ENCODE measurements at regions not wholly inside any gene's neighbourhood (a gene's known extent, or its start where the extent isn't known, plus 50 kb on each side); places are given as distances from the start of the nearest gene placed in this dataset.

DNA sequence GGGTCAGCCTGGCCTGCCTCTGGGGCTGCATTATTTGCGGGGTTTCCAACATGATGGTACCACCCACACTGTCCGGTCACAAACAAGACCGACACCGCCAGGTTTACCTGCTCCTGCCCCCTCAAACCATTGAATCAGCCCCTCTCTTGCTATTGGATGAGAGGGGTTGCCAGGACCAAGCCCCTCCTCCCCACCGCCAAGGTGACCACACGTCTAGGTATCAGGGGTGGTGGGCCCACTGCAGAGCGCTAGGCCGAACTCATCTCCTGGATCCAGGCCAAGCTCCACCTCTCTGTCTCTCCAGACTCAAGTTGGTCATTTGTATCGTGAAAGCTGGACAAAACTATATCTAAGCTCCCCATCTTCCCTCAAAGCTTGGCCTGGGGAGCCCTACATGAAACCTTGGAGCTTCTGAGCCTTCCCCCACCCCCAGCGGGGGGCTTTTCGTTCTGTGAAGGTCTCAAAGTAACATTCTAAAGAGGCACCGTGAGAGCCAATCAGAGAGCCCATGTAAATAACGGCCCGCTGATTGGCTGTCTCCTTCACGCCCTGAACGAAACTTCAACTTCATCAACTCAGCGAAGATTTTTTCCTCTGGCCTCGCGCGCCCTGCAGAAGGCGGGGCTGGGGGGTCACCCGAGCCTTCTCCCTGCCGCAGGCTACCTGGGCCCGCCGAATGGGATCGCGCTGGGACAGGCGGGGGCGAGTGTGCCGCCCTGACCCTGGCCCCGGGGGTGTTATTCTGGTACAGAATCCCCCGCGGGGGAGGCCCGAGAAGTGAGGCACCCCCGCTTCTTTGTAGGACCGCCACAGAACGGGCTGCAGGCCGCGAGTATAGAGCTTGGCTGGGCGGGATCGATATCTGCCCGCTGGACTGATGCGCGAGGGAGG, 49.6 kb upstream of the PSD2 start:
- DNase-seq (ENCODE audit: extremely low spot score, unreplicated experiment): peak; percentile 92
- H3K36me3 Mint-ChIP-seq (ENCODE audit: unreplicated experiment): no peaks in the 10 kb centered on the region
- peak overlapping the region; percentile 99 for H3K27ac Mint-ChIP-seq (ENCODE audit: unreplicated experiment)
- H3K9me3 Mint-ChIP-seq (ENCODE audit: unreplicated experiment): no peaks in the 10 kb centered on the region
- H3K27me3 Mint-ChIP-seq (ENCODE audit: unreplicated experiment): no peaks in the 10 kb centered on the region
- peaks cover 87% of the 10 kb centered on the region for H3K4me1 Mint-ChIP-seq (ENCODE audit: unreplicated experiment)
- no peak for TF ChIP-seq CTCF (IDR thresholded peaks at IDR 0.05)
- H3K4me3 Mint-ChIP-seq (ENCODE audit: unreplicated experiment): peak overlapping the region; percentile 67

Data from osteocyte (in vitro differentiated cells).